Stimulated activated CD8-positive, alpha-beta memory T cell treated with anti-CD3 and anti-CD28 coated beads, Interleukin-12 subunit alpha, Interleukin-12 subunit beta, amount 100 ng/mL, for 24 hours (primary cell): ENCODE measurements at regions not wholly inside any gene's neighbourhood (a gene's known extent, or its start where the extent isn't known, plus 50 kb on each side); places are given as distances from the start of the nearest gene placed in this dataset.

Source experiments
- DNase-seq: peaks from one replicate; pipeline ENCODE4 v3.0.0-alpha.2; 2020; ENCODE audit errors: extremely low read depth

- DNase-seq, result no peak
Observed at GRCh38 chr9:16131264-16131663, 578.4 kb downstream of the CCDC171 start.

- no peak for DNase-seq
Observed at GRCh38 chr9:16132513-16132912, 579.7 kb downstream of the CCDC171 start.

GRCh38 chr9:16133032-16133431 lies 580.2 kb downstream of the CCDC171 start:
- DNase-seq, result no peak

DNA sequence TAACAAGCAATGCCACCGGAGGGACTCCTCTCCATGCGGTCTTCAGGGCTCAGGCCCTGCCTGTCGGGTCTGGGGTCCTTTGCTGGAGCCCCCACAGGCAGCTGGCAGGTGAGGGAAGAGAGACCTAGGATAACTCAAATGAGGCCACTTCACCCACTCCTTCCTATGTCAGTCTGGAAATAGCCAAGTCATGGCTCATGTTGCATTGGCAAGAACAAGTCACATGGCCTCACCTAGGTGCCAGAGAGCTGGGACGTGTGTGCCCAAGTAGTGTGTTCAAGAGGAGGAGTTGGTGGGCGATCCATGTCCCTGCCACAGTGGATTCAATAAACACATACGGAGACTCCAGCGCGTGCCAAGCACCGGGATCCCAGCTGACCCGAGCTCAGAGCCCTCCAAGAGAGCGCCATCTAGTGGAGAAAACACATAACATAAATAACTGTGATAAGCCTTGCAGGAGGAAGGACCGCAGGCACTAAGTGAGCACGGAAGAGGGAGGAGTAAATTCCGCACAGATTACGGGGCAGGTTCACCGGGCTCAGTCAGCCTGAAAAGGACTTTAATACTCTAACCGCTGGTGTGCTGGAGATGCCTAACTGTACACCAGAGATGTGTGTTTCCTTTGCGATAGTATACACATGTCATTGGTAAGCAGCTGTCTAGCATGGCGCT lies 580.8 kb downstream of the CCDC171 start:
- DNase-seq, result no peak

DNA sequence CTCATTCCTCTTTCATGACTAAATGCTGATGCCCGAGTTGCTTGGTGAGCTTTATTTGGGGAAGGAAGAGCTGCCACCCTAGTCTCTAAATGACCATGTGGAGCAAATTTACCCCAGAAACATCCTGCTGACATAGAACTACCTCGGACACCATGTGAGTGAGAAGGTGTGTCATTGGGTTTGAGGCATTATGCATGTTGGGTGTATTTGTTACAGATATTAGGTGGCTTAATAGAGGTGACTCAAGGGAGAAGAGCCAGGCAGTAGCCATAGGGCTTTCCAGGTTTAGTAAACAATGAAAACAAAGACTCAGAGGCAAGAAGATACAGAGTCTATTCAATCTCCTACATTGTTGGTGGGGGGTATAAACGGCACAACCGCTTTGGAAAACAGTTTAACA lies 581.5 kb downstream of the CCDC171 start:
- DNase-seq, result no peak

GRCh38 chr9:16135968-16136367 lies 583.1 kb downstream of the CCDC171 start:
- DNase-seq, result no peak

DNA sequence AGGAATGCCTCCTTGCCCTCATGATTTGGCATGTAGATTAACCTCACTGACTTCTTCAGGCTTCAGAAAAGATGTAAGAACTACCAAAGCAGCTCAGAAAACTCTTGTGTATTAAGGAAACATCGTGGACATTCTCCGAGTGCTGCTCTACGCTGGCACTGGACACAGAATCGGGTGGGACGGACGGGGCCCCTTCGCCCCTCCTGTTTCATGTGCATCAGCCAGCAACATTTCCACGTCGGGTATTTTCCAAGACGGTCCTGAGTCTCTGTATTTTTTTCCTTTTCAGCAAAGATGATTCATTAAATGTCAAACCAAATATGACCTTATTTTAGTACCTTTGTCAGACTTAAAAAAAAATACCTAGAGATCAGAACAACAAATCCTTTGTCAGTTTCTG lies 583.6 kb downstream of the CCDC171 start:
- no peak for DNase-seq

- DNase-seq, result no peak
Observed at GRCh38 chr9:16136961-16137360, 584.1 kb downstream of the CCDC171 start.

DNA sequence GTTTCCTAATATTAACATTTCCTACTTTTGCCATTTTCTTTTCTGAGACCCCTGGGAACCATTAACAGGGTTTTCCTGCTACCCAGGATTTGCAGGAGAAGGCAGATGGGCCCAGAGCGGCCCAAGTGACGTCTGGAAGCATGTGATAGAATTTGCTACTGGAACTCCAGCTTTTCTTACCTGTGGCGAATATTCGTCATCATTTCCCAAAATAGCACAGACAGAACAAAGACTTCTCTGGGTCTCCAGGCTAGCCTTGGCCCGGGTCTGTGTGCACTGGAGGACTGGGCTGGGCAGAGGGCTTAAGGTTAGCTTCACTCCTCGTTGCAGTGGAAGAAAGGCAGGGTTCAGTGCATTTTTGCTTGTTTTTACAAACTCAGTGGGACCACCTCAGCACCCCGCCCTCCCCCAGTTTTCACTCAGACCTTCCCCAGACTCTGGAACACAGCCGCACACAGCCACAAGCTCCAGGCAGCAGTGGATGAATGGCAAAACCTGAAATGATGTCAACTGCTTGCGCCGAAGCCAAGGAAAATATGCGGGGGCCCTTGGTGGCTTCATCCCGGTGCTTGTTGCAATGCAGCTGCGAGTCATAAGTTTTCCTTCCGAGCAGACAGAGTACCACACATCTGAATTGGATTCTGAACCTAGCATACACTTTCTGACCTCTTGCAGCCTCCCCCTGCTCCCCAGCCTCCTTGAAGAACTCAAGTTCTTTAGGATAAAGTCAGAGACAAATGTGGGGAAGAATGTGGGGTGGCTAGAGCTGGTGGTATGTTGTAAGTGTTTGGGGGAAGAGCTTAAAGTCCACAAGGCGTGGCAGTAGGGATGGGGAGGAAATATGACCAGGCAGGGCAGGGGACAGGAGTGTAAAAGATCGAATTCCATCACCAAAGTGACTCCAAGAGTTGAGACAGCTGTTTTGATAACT lies 586.0 kb downstream of the CCDC171 start:
- no peak for DNase-seq

- no peak for DNase-seq
Observed at GRCh38 chr9:16139774-16140173, 586.9 kb downstream of the CCDC171 start.

DNA sequence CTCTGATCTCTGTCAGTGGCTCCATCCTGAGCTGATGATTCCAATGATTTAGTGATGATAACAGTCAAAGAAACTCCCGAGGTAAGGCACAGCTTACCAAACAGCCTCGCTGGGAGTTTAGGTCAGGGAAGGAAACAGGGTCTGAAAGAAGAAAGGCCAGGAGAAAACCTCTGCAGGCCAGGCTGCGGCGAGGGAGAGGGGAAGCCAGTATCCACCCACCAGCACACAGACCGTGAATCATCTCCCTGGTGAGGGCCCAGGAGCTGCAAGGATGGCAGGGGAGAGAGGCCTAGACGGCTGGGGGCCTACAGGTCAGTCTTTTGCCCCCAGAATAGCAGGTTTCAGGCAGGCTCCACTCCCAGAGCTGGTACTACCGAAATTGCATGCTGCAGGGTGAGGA lies 590.5 kb downstream of the CCDC171 start:
- DNase-seq, result no peak

- DNase-seq, result no peak
Observed at GRCh38 chr9:16143947-16144890, 591.4 kb downstream of the CCDC171 start.

- no peak for DNase-seq
Observed at GRCh38 chr9:16145196-16145950, 592.5 kb downstream of the CCDC171 start.

GRCh38 chr9:16147726-16148125 lies 594.9 kb downstream of the CCDC171 start:
- DNase-seq, result no peak

- DNase-seq, result no peak
Observed at GRCh38 chr9:16150501-16150900, 597.7 kb downstream of the CCDC171 start.

DNA sequence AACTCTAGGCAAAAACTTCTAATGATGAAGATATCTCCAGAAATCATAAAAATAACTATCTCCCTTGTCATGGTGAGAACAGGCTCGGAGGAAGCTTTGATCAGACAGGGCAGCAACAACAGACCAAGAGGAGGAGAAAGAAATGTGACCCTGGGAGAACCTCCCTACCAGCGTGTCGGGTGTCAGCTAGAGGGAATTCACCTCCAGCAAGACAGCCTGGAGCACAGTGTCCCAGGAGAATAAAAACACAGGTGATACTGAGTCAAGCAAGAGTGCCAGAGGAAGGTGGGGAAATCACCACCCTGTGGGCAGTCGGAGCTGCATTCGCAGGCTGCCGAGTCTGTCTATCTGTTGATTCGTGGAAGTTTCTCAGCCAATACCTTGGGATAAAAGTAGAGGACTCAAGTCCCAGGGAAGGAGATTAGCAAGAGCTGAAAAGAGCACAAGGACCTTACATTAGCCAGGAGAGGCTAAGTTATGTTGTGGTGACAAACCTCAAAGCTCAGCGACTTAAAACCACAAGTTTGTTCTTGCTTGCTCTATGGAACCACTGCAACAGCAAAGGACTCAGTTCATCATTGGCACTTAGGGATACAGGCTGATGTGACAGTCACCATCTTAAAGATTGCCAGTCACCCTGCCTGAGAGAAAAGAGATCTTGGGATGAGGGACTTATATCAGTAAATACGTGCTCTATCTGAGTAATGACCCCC lies 598.3 kb downstream of the CCDC171 start:
- DNase-seq, result no peak

GRCh38 chr9:16152276-16153101 lies 599.6 kb downstream of the CCDC171 start:
- no peak for DNase-seq

DNA sequence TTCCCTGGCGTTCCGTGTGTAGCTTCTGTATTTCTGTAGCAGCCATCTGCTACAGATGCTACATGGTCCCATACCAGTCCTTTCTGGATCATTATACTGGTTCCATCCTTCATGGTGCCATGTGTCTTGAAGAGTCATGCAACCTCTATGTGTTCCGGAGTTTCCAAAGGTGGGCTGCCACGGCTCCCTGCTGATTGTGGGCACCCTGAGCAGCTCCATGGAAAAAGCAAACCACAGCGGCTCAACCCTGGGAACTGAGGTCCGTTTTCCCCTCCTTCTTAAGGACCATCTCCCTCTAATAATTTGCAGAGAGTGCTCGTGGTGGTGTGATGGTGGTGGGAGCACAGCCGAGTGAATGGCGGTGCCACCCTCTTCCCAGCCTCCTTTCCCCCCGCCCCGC lies 600.4 kb downstream of the CCDC171 start:
- no peak for DNase-seq

DNA sequence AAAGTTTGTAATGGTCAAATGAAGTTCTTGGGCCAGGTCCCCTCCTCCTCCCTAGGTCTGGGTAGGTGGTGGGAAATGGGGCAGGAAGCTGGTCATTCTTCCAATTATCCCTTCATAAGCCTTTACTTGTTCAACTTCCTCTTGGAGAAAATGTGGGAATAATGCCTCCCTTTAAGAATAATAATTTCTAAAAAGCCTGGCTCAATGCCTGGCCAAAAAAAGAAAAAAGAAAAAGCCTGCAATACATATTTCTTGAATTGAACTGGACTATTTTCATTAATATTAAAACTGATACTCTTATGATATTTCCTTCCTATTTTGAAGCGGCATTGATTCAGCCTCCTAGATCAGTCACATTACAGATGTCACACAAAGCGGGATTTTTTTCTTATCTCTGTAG lies 600.9 kb downstream of the CCDC171 start:
- no peak for DNase-seq
